Osteoblast (primary cell): ENCODE measurements at regions not wholly inside any gene's neighbourhood (a gene's known extent, or its start where the extent isn't known, plus 50 kb on each side); places are given as distances from the start of the nearest gene placed in this dataset.
A peak's percentile ranks its signal among the peaks of the same experiment; 100 is the strongest.
"Not testable (repeated sequence)": the region's sequence is repeated elsewhere in the genome, so short reads cannot be mapped to it uniquely, and the experiment has no call there.

ENCODE experiments used
- DNase-seq: peaks from one replicate; pipeline ENCODE4 v3.0.0; 2011; ENCODE audit warnings: low spot score, mixed read lengths; ENCODE audit not compliant: insufficient read length; ENCODE audit errors: missing footprints
- H2AFZ ChIP-seq: 2 replicates; pipeline ENCODE4 v1.6.0; 2011; ENCODE audit warnings: mild to moderate bottlenecking, low read length
- H3K27ac ChIP-seq: 2 replicates; pipeline ENCODE4 v1.5.1; 2011; ENCODE audit warnings: mild to moderate bottlenecking, low read depth, low read length, moderate library complexity
- H3K27me3 ChIP-seq: 2 replicates; pipeline ENCODE4 v1.6.0; 2012; ENCODE audit warnings: mild to moderate bottlenecking, control low read depth, inconsistent platforms, low read length, moderate library complexity; ENCODE audit not compliant: insufficient read depth
- H3K36me3 ChIP-seq: 2 replicates; pipeline ENCODE4 v1.5.1; 2011; ENCODE audit warnings: mild to moderate bottlenecking, low read length, control low read depth, moderate library complexity; ENCODE audit not compliant: insufficient read depth
- H3K4me1 ChIP-seq: 2 replicates; pipeline ENCODE4 v1.5.1; 2011; ENCODE audit warnings: mild to moderate bottlenecking, low read length, control low read depth, moderate library complexity; ENCODE audit not compliant: insufficient read depth
- H3K4me2 ChIP-seq: 2 replicates; pipeline ENCODE4 v1.6.0; 2011; ENCODE audit warnings: mild to moderate bottlenecking, low read length; ENCODE audit not compliant: insufficient read depth
- H3K4me3 ChIP-seq: fragments of 200-600 bp; sonication (generic); 3 replicates; pipeline ENCODE4 v1.5.1; 2012; ENCODE audit warnings: mild to moderate bottlenecking, low read length, inconsistent platforms; ENCODE audit not compliant: insufficient read depth
- H3K79me2 ChIP-seq: 2 replicates; pipeline ENCODE4 v1.6.0; 2012; ENCODE audit warnings: mild to moderate bottlenecking, low read length, control low read depth, inconsistent platforms; ENCODE audit not compliant: insufficient read depth
- H3K9me3 ChIP-seq: 2 replicates; pipeline ENCODE4 v1.5.1; 2011; ENCODE audit warnings: low read depth, low read length, control low read depth
- H4K20me1 ChIP-seq: 2 replicates; pipeline ENCODE4 v1.6.0; 2012; ENCODE audit warnings: mild to moderate bottlenecking, low read length, control low read depth; ENCODE audit not compliant: insufficient read depth
- CTCF ChIP-seq: IDR thresholded peaks from 2 replicates; pipeline ENCODE4 v1.5.1; 2011; ENCODE audit warnings: mild to moderate bottlenecking, low read depth, low read length, moderate library complexity; ENCODE audit errors: extremely low read depth

- no peak for TF ChIP-seq CTCF
- Histone ChIP-seq H3K9me3 (no peaks in the 10 kb centered on the region), H3K27me3 (no peaks in the 10 kb centered on the region), H3K79me2 (no peaks in the 10 kb centered on the region), H2AFZ (no peak overlapping the region), H3K4me2 (no peak overlapping the region), H3K4me3 (no peak overlapping the region), H3K4me1 (no peaks in the 10 kb centered on the region), H4K20me1 (no peaks in the 10 kb centered on the region), H3K27ac (no peak overlapping the region), H3K36me3 (no peaks in the 10 kb centered on the region)
- DNase-seq = peak; percentile 74
Measured at GRCh38 chr17:43314611-43315011, 80.8 kb upstream of the RNU2-1 start.

DNA sequence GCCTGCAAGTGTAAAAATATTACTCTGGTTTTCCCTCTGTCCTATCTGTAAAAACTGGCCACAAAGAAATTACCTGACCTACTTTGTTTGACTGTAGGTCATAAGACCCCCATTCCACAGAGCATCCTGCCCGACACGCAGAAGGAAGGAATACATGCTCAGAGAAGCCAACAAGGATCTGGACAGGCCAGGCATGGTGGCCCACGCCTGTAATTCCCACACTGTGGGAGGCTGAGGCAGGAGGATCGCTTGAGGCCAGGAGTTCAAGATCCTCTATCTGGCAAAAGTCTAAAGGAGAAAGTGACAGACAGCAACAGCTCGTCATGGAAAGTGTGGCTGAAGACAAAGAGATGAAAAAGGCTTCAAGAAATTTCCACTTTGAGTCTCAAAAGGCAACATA, 78.2 kb upstream of the RNU2-1 start:
- Histone ChIP-seq H3K79me2 (no peaks in the 10 kb centered on the region), H3K36me3 (no peaks in the 10 kb centered on the region), H3K27ac (no peak overlapping the region), H3K4me1 (no peaks in the 10 kb centered on the region), H3K4me3 (no peak overlapping the region), H2AFZ (no peak overlapping the region), H3K9me3 (no peaks in the 10 kb centered on the region), H4K20me1 (no peaks in the 10 kb centered on the region), H3K27me3 (no peaks in the 10 kb centered on the region), H3K4me2 (no peak overlapping the region)
- no peak for DNase-seq
- no peak for TF ChIP-seq CTCF

- H3K4me2 ChIP-seq = no peak overlapping the region
- H3K9me3 ChIP-seq = no peaks in the 10 kb centered on the region
- no peak for DNase-seq
- TF ChIP-seq CTCF = no peak
- H3K36me3 ChIP-seq = no peaks in the 10 kb centered on the region
- no peaks in the 10 kb centered on the region for H3K27me3 ChIP-seq
- H3K4me3 ChIP-seq = no peak overlapping the region
- no peak overlapping the region for H2AFZ ChIP-seq
- H3K79me2 ChIP-seq = no peaks in the 10 kb centered on the region
- no peaks in the 10 kb centered on the region for H3K4me1 ChIP-seq
- H3K27ac ChIP-seq = no peak overlapping the region
- H4K20me1 ChIP-seq = no peaks in the 10 kb centered on the region
Measured at GRCh38 chr17:43309505-43310332, 75.9 kb upstream of the RNU2-1 start.

DNA sequence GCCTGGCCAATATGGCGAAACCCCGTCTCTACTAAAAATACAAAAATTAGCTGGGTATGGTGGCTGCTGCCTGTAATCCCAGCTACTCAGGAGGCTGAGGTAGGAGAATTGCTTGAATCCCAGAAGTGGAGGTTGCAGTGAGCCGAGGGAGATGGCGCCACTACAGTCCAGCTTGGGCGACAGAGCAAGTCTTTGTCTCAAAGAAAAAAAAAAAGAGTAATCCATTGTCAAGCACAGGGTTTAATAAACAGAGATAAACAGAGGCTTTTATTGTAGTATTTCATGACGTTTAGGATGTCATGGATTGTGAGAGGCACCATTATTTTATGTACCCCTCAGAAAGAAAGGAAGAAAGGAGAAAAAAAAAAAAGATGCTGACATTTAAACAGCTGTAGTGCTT, 75.2 kb upstream of the RNU2-1 start:
- no peak for DNase-seq
- no peaks in the 10 kb centered on the region for H3K27me3 ChIP-seq
- no peak overlapping the region for H3K4me3 ChIP-seq
- no peak overlapping the region for H3K4me2 ChIP-seq
- H2AFZ ChIP-seq = no peak overlapping the region
- TF ChIP-seq CTCF = no peak
- H3K79me2 ChIP-seq = no peaks in the 10 kb centered on the region
- no peaks in the 10 kb centered on the region for H3K36me3 ChIP-seq
- H3K9me3 ChIP-seq = no peaks in the 10 kb centered on the region
- no peak overlapping the region for H3K27ac ChIP-seq
- H4K20me1 ChIP-seq = no peaks in the 10 kb centered on the region
- H3K4me1 ChIP-seq = no peaks in the 10 kb centered on the region

GRCh38 chr17:43304792-43305191, 71.0 kb upstream of the RNU2-1 start:
- not testable (repeated sequence) for H3K27me3 ChIP-seq, H2AFZ ChIP-seq, H3K4me3 ChIP-seq, H4K20me1 ChIP-seq, H3K9me3 ChIP-seq, H3K79me2 ChIP-seq, H3K4me2 ChIP-seq, H3K36me3 ChIP-seq, H3K4me1 ChIP-seq, H3K27ac ChIP-seq, DNase-seq

DNA sequence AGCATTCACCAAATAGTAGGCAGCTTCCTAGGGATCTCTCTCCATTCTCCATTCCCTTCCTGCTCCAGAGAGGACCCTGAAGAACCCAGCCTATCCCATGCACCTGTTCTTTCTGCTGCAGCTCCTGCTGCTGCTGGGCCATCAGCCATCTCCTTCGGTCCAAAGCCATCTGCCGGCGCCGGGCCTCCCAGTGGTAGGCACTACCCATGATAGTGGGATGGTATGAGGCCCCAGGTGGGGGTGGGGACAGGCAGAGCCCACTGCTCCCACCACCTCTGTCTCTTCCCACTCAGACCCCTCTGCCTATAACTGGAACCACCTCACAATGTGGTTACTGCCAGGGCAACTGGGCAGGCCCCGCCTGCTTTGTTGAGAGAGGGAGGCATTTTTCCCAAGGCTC, 69.3 kb upstream of the RNU2-1 start:
- not testable (repeated sequence) for H3K4me2 ChIP-seq, H4K20me1 ChIP-seq, DNase-seq, H3K79me2 ChIP-seq, H3K27me3 ChIP-seq, H2AFZ ChIP-seq, H3K36me3 ChIP-seq, H3K9me3 ChIP-seq, H3K4me1 ChIP-seq, H3K27ac ChIP-seq, H3K4me3 ChIP-seq
